ENCODE measurements at regions not wholly inside any gene's neighbourhood (a gene's known extent, or its start where the extent isn't known, plus 50 kb on each side); places are given as distances from the start of the nearest gene placed in this dataset.
"Not testable (repeated sequence)": the region's sequence is repeated elsewhere in the genome, so short reads cannot be mapped to it uniquely, and the experiment has no call there.

GRCh38 chr9:115301581-115301980 lies 183.6 kb upstream of the TNC start:
- DNase-seq (ENCODE audit: low read depth in 3 of 3), result no peak

DNA sequence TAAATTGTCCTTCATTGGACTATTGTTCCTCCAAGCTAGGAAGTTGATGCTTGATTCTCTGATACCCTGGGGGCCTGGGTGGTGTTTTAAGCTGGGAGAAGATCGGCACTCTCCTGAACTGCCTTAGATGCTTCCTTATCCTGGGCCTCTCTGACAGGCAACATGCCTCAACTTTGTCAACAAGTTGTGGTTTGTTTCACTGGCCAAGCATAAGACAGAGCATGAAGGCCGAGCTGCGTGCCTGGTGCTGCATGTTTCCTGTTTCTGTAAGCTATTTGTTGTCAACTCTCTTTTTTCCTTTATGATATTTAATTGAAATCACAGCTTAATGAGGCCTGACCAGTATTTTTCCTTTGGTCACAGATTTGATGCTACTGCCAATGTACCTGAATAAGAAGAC lies 187.6 kb upstream of the TNC start:
- DNase-seq (ENCODE audit: low read depth in 3 of 3), result no peak

DNA sequence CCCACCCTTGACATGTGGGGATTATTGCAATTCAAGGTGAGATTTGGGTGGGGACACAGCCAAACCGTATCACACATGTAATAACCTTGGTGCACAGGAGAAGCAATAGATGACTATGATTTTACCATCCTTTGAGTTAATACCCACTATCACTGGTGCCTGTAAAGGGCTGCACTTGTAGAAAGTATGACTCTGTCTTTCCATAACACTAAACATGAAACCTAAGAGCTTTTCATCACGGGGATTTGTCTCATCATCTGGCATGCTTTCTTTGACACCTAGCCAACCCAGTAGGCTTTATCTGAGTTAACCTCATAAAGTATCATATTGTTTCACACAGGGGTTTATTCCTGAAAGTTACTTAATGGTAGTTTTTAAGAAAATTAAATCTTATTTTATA lies 188.9 kb upstream of the TNC start:
- DNase-seq (ENCODE audit: low read depth in 3 of 3), result no peak

DNA sequence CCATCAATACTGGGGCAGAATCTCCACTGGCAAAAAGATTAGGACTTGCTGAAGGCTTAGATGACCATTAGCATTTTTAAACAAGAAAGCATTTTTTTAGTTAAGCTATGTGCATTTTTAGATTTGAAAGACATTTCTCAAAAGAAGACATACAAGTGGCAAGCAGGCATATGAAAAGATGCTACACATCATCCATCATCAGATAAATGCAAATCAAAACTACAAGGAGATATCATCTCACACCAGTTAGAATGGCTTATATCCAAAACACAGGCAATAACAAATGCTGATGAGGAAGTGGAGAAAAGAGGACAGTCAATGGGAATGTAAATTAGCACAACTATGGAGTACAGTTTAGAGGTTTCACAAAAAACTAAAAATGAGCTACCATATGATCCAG lies 195.6 kb upstream of the TNC start:
- DNase-seq (ENCODE audit: low read depth in 3 of 3), result no peak

GRCh38 chr9:115326461-115326860 lies 208.5 kb upstream of the TNC start:
- DNase-seq (ENCODE audit: low read depth in 3 of 3), result no peak

DNA sequence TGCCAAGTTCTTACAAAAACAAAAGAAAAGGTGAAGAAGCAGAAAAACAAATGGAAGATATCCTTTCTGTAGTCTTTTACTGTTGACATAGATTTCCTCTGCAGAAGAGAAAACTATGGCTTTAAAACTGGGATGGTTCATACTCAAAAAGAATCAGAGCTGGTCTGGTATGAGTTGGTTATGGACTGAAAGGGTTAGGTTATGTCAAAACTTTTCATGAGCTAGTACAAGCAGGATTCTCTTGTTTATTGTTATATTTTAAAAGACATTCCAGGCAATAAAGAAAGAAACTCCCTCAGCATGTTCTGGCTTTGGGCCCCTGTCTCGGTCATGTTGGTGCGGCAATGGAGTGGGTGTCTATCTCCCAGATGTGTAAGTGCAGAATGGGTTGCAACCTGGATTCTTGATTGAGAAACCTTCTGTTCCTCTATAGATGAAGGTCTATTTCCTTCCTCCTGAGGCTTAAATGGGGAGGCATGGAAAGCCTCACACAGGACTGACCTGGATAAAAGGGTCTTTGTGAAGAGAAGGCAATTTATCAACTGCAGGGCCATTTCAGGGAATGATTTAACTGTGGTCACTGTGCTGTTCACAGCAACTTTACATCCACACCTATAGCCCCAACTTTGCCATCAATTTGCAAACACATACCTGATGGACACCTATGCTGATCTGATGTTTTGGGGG lies 209.6 kb upstream of the TNC start:
- DNase-seq (ENCODE audit: low read depth in 3 of 3), result no peak

GRCh38 chr9:115328228-115328627 lies 210.3 kb upstream of the TNC start:
- DNase-seq (ENCODE audit: low read depth in 3 of 3), result no peak

DNA sequence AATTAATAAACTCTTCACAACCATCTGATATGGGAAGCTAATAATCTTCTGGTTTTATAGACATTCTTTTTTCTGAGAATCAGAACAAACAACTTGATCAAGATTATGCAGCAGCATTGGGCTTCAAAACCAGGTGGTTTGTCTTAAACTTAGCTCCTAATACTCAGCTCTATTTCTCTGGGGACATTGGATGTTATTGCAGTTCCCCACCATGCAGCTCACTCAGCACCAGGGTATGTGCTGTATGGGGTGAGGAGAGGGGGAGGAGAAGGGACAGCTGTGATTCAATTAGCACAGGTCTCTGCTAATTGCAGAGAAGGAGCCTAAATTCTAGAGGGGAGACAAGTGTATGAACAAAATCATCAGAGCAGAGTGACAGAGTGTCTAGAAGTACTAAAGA lies 210.7 kb upstream of the TNC start:
- no peak for DNase-seq (ENCODE audit: low read depth in 3 of 3)

- no peak for DNase-seq (ENCODE audit: low read depth in 3 of 3)
Measured at GRCh38 chr9:115333277-115334070, 215.5 kb upstream of the TNC start.

DNA sequence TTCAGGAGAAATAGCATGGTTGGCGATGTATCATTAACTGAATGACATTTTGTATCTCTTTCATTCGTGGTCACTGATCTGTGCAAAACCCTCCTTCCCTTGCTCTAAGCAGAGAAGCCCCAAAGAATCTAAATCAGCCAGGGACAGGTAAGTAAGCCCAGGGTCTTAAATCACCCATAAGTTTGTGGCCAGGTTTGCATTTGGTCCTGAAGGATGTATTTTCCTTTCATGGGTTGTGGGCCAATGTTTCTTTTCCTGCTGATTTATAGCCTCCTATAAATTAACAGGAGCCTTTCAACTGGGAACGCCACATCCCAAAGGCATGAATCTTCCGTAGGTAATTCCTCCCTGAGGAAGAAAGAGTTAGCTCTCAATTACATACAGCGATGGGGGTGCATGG lies 217.5 kb upstream of the TNC start:
- no peak for DNase-seq (ENCODE audit: low read depth in 3 of 3)

DNA sequence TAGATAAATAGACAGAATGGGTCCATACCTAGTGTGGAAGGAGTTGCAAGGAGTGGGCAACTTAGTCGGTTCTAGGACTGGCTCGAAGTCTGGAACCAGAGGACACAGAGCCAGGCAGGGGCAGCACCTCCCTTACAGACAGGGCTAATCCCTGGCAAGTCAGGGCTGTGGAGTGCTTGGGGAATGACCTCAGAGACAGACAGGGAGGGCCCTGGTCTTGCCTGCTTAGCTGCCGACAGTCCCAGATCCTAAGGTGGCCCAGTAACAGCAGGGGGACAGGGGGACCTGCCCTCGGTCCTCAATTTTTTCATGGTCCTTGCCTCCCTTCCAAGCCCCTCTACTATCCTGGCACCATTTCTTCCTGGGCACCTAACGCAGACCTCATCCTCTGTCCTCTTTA lies 222.4 kb upstream of the TNC start:
- no peak for DNase-seq (ENCODE audit: low read depth in 3 of 3)

- DNase-seq (ENCODE audit: low read depth in 3 of 3), result no peak
Measured at GRCh38 chr9:115341426-115341825, 223.5 kb upstream of the TNC start.

DNA sequence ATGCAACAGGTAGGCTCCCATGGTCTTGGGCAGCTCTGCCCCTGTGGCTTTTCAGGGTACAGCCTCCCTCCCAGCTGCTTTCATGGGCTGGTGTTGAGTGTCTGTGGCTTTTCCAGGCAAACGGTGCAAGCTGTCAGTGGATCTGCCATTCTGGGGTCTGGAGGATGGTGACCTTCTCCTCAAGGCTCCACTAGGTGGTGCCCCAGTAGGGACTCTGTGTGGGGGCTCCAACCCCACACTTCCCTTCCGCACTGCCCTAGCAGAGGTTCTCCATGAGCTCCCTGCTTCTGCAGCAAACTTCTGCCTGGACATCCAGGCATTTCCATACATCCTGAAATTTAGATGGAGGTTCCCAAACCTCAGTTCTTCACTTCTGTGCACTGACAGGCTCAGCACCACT lies 229.8 kb upstream of the TNC start:
- DNase-seq (ENCODE audit: low read depth in 3 of 3), result not testable (repeated sequence)

- not testable (repeated sequence) for DNase-seq (ENCODE audit: low read depth in 3 of 3)
Measured at GRCh38 chr9:115348936-115349335, 231.0 kb upstream of the TNC start.

- DNase-seq (ENCODE audit: low read depth in 3 of 3), result no peak
Measured at GRCh38 chr9:115349542-115349941, 231.6 kb upstream of the TNC start.

- DNase-seq (ENCODE audit: low read depth in 3 of 3), result no peak
Measured at GRCh38 chr9:115350548-115350947, 232.6 kb upstream of the TNC start.

- DNase-seq (ENCODE audit: low read depth in 3 of 3), result no peak
Measured at GRCh38 chr9:115353681-115354080, 235.7 kb upstream of the TNC start.

GRCh38 chr9:115357821-115358220 lies 239.9 kb upstream of the TNC start:
- no peak for DNase-seq (ENCODE audit: low read depth in 3 of 3)

- no peak for DNase-seq (ENCODE audit: low read depth in 3 of 3)
Measured at GRCh38 chr9:115359017-115359780, 241.2 kb upstream of the TNC start.

- no peak for DNase-seq (ENCODE audit: low read depth in 3 of 3)
Measured at GRCh38 chr9:115360122-115360521, 242.2 kb upstream of the TNC start.

GRCh38 chr9:115362101-115362500 lies 244.1 kb upstream of the TNC start:
- DNase-seq (ENCODE audit: low read depth in 3 of 3), result no peak

- DNase-seq (ENCODE audit: low read depth in 3 of 3), result no peak
Measured at GRCh38 chr9:115362640-115363039, 244.7 kb upstream of the TNC start.

GRCh38 chr9:115364991-115365390 lies 247.0 kb upstream of the TNC start:
- no peak for DNase-seq (ENCODE audit: low read depth in 3 of 3)
